ENCODE measurements at regions not wholly inside any gene's neighbourhood (a gene's known extent, or its start where the extent isn't known, plus 50 kb on each side); places are given as distances from the start of the nearest gene placed in this dataset.

DNA sequence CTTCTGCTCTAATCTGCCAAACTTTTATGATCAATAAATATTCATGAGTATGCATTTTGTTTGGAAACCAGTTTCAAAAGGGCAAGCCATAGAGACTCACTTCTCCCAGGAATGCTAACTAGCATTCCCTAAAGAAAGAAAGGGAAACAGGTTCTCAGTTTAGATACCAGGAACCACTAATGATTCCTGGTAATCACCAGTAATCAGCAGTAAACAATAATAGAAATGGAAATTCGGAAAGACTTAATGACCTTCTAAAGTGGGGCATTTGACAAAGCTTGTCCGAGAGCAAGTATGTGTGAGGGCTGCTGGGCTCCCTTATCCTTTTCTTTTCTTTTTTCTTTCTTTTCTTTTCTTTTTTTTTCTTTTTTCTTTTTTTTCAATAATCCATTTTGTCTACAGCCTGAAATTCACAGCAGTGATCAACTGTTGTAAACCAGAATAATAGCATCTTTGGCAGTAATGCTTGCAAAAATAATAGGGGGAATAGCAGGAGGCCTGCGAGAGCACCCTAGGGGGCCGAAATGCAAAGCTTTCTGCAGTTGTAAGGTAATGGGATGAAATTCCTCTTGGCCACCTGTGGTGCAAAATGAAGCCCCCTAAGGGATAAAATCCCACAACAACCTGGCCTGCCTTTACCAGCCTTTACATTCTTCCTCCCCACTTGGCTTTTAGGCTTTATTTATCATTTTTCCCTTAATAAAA lies 253.2 kb downstream of the ZPLD1 start:
- no peak for DNase-seq
- POLR2A ChIA-PET: no interaction called here
- no peaks in the 10 kb centered on the region for H3K36me3 Mint-ChIP-seq (ENCODE audit: low read depth)
- intact Hi-C loops (cut with micrococcal nuclease): no loop called here
- no peak overlapping the region for H3K4me3 Mint-ChIP-seq
- ATAC-seq (ENCODE audit: low read depth): no peak
- H3K4me1 Mint-ChIP-seq: no peaks in the 10 kb centered on the region
- TF ChIP-seq, protein P1, sequence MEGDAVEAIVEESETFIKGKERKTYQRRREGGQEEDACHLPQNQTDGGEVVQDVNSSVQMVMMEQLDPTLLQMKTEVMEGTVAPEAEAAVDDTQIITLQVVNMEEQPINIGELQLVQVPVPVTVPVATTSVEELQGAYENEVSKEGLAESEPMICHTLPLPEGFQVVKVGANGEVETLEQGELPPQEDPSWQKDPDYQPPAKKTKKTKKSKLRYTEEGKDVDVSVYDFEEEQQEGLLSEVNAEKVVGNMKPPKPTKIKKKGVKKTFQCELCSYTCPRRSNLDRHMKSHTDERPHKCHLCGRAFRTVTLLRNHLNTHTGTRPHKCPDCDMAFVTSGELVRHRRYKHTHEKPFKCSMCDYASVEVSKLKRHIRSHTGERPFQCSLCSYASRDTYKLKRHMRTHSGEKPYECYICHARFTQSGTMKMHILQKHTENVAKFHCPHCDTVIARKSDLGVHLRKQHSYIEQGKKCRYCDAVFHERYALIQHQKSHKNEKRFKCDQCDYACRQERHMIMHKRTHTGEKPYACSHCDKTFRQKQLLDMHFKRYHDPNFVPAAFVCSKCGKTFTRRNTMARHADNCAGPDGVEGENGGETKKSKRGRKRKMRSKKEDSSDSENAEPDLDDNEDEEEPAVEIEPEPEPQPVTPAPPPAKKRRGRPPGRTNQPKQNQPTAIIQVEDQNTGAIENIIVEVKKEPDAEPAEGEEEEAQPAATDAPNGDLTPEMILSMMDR (IDR thresholded peaks at IDR 0.05): no peak
- H3K27me3 Mint-ChIP-seq: peaks cover 8% of the 10 kb centered on the region
- no peaks in the 10 kb centered on the region for H3K9me3 Mint-ChIP-seq
- no peak overlapping the region for H3K27ac Mint-ChIP-seq
- CTCF ChIA-PET: no interaction called here

DNA sequence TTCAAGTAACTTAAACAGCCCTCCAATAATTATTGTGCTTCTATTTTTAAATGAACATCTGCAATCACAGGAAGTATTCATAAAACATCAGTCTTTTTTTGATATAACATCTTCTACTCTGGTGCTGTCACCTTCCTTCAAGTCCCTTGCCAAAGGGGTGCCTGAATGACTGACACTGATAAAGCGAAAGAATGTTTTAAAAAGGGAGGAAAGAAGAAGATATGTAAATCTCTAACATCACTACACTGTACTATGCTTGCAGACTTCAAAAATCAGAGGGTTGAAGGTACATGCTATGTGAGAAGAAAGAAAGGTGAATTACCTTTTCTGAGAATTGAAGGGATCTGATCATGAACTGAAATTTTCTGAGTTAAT lies 253.7 kb downstream of the ZPLD1 start:
- no peak for ATAC-seq (ENCODE audit: low read depth)
- intact Hi-C loops (cut with micrococcal nuclease): no loop called here
- Mint-ChIP-seq H3K27ac (no peak overlapping the region), H3K36me3 (ENCODE audit: low read depth) (no peaks in the 10 kb centered on the region), H3K4me1 (no peaks in the 10 kb centered on the region), H3K4me3 (no peak overlapping the region), H3K27me3 (peaks cover 8% of the 10 kb centered on the region), H3K9me3 (no peaks in the 10 kb centered on the region)
- CTCF ChIA-PET: no interaction called here
- no peak for DNase-seq
- POLR2A ChIA-PET: no interaction called here
- TF ChIP-seq, protein P1 (IDR thresholded peaks at IDR 0.05): no peak

DNA sequence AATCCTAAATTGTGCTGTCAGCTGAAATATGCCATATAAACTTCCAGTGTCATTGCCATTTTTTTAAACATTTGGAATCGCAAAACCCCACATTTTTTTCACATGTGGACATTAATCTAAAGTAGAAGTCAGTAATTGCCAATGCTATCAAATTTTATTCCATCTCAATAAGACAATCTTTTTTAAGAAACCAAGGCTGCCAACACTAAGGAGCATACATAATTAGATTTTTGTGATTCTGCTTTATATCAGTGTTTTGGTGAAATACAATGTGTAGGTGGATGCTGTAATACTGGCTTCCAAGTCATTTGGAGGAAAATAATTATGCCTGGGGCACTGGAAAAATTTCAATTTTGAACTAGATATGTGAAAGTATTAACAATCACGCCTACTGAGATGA lies 256.7 kb downstream of the ZPLD1 start:
- no peaks in the 10 kb centered on the region for H3K4me1 Mint-ChIP-seq
- intact Hi-C loops (cut with micrococcal nuclease): no loop called here
- no peak for ATAC-seq (ENCODE audit: low read depth)
- TF ChIP-seq, protein P1 (IDR thresholded peaks at IDR 0.05): no peak
- no peak overlapping the region for H3K4me3 Mint-ChIP-seq
- H3K27me3 Mint-ChIP-seq: peaks cover 5% of the 10 kb centered on the region
- H3K36me3 Mint-ChIP-seq (ENCODE audit: low read depth): no peaks in the 10 kb centered on the region
- H3K27ac Mint-ChIP-seq: no peak overlapping the region
- POLR2A ChIA-PET: no interaction called here
- no peak for DNase-seq
- CTCF ChIA-PET: no interaction called here
- no peaks in the 10 kb centered on the region for H3K9me3 Mint-ChIP-seq

DNA sequence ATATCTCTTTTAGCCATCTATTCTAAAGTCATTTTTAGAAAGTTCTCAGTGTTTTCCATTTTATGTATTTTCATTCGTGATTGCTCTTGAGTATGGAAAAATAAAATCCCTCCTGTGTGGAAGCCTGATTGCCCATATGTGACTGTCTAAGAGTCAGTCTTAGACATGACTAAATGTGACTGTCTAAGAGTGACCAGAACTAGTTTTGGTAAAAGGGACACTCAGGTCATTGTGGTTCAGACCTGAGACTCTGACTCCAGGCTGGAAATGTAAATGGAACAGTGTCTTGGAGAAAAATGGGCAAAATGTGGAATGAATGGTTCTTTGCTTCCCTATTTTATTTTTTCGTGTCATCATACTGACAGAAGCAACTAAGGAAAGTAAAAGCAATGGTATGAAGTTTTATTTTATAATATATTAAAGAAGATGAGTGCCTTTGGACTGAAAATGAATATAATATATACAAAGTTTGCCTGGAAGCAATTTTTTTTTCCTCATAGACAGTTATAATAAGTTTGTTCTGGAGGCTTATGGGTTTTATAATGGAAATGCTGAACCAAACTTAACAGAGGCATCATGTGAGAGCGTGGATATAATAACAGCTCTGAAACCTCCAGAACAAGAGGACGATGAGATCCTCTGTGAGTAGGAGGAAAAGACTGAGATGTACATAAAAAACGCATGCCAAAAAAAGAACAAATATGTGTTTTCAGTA lies 264.4 kb downstream of the ZPLD1 start:
- H3K4me3 Mint-ChIP-seq: no peak overlapping the region
- H3K9me3 Mint-ChIP-seq: no peaks in the 10 kb centered on the region
- intact Hi-C loops (cut with micrococcal nuclease): no loop called here
- H3K27ac Mint-ChIP-seq: no peak overlapping the region
- H3K27me3 Mint-ChIP-seq: no peaks in the 10 kb centered on the region
- ATAC-seq (ENCODE audit: low read depth) (no peak), DNase-seq (no peak)
- TF ChIP-seq, protein P1 (IDR thresholded peaks at IDR 0.05): no peak
- no peaks in the 10 kb centered on the region for H3K4me1 Mint-ChIP-seq
- ChIA-PET POLR2A (no interaction called here), CTCF (no interaction called here)
- no peaks in the 10 kb centered on the region for H3K36me3 Mint-ChIP-seq (ENCODE audit: low read depth)

DNA sequence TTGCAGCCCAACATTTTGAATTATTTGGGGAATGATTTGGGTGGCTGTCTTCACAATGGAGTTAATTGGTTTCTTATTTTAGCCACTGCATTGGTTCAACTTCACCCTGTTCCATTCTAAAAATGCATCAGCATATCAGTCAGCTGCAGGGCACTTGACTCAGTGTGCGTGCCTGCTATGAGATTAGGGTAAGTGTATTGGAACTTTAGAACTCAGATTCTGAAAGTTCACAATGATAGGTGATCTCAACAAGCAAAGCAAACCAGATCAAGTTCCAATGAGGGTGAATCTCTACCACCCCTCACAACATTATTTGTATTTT lies 265.0 kb downstream of the ZPLD1 start:
- ATAC-seq (ENCODE audit: low read depth) (no peak), DNase-seq (no peak)
- ChIA-PET CTCF (no interaction called here), POLR2A (no interaction called here)
- H3K27ac Mint-ChIP-seq: no peak overlapping the region
- H3K9me3 Mint-ChIP-seq: no peaks in the 10 kb centered on the region
- H3K36me3 Mint-ChIP-seq (ENCODE audit: low read depth): no peaks in the 10 kb centered on the region
- H3K4me1 Mint-ChIP-seq: no peaks in the 10 kb centered on the region
- H3K27me3 Mint-ChIP-seq: no peaks in the 10 kb centered on the region
- TF ChIP-seq, protein P1 (IDR thresholded peaks at IDR 0.05): no peak
- no peak overlapping the region for H3K4me3 Mint-ChIP-seq
- intact Hi-C loops (cut with micrococcal nuclease): no loop called here
